Spleen (tissue), 7 donors: ENCODE measurements at regions not wholly inside any gene's neighbourhood (a gene's known extent, or its start where the extent isn't known, plus 50 kb on each side); places are given as distances from the start of the nearest gene placed in this dataset.

ENCODE experiments used
- POLR2A ChIP-seq, 3 donors: fragments of 450-650 bp; IDR thresholded peaks; one replicate each; pipeline ENCODE4 v1.5.1; 2017; ENCODE audit warnings: antibody characterized with exemption in 3 of 3, mild to moderate bottlenecking in 1 of 3
- TF ChIP-seq, protein P1 (sequence below), 11 experiments: fragments of 200-600 bp in 7 of 11; fragments of 450-650 bp in 4 of 11; sonication (generic) in 4 of 11; IDR thresholded peaks in 8 of 11; conservative IDR thresholded peaks in 3 of 11; 1 replicate in 7 of 11; 2 replicates in 4 of 11; pipeline versions ENCODE4 v1.4.0 to v1.8.0; 2016 to 2021; ENCODE audit warnings: antibody characterized with exemption in 11 of 11, inconsistent platforms in 4 of 11, mild to moderate bottlenecking in 1 of 11
- donor health status: DM: no; HTN: no; CAD: no; lungs with moderate emphysema.
- donor health status: DM: no; HTN: no; CAD: no.
- donor health status: DM: no; HTN: no; CAD: no.

DNA sequence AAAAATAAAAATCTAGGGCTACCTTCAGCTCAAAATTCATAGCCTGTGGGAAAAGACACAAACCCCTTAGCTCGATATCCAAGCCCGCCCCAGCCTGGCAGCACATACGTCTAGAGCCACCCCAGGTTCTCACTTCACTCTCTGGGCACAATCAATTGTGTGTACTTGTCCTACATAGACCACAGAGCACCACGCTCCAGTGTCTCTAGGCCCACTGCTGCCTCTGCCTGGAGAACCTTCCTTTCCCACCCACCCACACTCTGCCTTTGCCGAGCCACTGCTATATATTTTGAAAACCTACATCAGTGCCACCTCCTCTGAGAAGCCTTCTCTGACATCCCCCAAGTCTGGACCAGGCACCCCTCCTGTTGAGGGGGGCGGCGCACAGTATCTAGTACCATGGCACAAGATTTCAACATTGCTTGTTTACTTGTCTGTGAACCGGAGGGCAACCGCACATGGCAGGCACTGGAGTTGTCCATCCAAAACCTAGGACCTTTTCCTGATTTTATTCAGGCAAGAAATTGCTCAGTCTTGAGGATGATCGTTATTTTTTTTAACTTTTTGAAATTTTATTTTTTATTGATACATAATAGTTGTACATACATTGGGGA is 141.5 kb downstream of the UNC5CL start:
- TF ChIP-seq POLR2A (IDR thresholded peaks at IDR 0.05) = no peak
- TF ChIP-seq, protein P1, sequence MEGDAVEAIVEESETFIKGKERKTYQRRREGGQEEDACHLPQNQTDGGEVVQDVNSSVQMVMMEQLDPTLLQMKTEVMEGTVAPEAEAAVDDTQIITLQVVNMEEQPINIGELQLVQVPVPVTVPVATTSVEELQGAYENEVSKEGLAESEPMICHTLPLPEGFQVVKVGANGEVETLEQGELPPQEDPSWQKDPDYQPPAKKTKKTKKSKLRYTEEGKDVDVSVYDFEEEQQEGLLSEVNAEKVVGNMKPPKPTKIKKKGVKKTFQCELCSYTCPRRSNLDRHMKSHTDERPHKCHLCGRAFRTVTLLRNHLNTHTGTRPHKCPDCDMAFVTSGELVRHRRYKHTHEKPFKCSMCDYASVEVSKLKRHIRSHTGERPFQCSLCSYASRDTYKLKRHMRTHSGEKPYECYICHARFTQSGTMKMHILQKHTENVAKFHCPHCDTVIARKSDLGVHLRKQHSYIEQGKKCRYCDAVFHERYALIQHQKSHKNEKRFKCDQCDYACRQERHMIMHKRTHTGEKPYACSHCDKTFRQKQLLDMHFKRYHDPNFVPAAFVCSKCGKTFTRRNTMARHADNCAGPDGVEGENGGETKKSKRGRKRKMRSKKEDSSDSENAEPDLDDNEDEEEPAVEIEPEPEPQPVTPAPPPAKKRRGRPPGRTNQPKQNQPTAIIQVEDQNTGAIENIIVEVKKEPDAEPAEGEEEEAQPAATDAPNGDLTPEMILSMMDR (IDR thresholded peaks at IDR 0.05 in 8 of 11, conservative IDR thresholded peaks at IDR 0.05 in 3 of 11) = no peak
